ENCODE measurements at regions not wholly inside any gene's neighbourhood (a gene's known extent, or its start where the extent isn't known, plus 50 kb on each side); places are given as distances from the start of the nearest gene placed in this dataset.

DNA sequence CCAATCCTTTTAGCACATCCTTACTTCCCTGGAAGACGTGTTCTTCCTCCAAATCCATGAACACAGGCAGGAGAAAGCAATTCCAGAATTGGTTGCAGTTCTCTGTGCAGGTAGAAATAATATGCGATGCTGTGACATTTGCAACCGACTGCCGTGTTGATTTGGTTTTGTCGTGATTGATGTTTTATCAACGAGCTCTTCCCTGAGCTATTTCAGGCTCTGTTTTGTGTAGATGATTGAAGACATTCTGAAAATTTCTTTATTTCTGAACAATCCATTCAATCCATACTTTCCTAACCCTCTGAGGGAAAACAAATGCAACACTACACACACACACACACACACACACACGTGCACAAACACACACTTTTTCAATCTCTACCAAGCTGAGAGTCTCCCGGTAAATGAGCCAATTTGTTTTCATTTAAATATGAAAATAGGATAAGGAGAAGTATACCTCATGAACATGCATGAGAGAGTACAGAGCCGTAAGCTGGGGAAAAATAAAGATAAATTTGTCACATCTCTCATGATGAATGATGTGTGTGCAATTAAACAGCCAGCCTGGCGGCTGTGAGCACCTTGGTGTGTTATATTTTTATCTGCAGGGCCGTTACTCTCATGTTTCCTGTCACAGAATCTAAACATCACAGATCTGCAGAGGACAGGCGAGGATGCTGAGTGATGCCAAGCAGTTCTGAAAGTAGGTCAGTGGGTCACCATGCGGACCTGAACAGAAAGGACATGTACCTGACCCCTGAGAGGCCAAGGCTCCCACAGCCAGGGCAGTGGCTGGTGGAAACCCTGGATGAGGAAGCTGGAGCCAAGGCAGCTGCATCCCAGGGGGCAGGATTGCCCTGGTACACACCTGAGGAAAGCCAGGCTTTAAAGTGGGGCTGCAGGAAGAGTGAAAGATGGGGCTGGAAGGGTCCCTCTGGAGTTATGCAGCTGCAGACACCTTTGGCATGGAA is 64.8 kb downstream of the PDCL3 start:
- DNase-seq: no peak

DNA sequence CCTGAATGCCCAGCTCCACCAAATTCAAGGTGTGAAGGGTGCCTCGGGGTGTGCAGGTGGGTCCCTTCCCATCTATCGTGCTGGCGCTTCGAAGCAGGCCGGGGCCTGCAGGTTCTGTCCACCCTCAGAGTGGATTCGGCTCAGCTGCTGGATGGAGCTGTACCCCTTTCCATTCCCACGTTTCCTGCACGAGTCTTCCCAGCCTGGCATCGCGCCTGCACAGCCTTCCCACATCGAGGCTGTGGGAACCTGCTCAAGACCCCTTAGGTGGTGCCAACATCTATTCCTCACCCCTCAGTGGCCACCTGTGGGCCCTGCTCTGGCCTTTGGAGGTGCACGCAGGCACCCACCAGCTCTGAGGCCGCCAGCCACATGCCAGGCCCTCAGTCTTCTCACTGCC is 65.7 kb downstream of the PDCL3 start:
- DNase-seq: no peak

DNA sequence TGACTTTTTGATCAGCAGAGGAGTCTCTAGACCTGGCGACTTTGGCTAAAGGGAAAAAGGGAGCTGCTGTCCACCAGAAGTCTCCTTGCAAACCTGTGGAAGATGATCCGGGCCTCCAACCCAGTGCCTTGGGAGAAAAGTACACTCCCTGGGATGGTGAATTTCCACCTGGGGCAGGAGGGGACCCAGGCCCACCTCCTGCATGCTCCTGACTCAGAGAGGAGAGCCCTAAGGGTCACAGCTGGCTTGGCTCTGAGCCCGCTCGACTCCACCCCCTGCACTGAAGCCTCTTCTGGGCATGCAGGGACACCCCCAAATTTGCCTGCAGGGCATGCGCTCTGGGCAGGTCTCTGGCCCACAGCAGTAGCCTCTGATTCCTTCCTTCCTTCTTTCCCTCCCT is 66.5 kb downstream of the PDCL3 start:
- DNase-seq: no peak

DNA sequence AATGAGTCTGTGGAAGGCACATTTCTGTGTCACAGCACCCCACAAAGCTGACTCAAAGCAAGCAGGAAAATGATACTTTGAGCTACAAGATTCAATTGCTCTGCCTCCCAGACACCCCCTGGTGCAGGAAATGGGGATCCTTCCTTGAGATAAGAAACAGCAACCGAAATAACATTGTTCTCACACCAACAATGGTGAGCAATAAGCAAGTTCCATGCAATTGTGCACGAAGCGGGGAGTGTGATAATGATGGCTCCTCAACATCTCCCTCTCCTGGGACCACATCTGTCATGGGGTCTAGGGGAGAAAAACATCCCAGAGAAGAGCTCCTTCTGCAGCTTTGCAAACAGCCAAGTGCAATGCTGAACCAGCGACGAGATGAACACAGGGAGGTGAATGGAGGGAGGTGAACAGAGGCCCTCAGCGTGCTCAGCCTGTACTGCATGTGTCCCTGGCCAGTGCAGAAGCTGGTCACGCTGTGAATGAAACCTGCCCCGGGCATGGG is 67.7 kb downstream of the PDCL3 start:
- no peak for DNase-seq

DNA sequence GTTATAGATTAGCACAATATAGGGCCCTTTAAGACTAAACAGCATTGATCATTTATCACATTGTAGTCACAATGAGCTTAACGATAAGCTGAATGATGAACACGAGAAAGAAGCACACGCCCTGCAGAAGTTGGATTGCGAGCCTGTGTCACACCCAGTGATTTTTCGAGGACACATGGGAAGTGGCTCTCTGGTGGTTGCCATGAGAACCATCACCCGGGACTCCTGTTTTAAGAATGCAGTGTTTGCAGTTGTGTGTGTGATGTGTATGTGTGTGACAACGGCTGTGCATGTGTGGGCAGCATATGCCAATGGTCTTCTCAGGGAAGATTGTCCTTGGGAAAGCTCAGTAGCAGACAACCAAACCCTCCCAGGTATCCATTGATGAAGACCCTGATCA is 69.2 kb downstream of the PDCL3 start:
- no peak for DNase-seq

DNA sequence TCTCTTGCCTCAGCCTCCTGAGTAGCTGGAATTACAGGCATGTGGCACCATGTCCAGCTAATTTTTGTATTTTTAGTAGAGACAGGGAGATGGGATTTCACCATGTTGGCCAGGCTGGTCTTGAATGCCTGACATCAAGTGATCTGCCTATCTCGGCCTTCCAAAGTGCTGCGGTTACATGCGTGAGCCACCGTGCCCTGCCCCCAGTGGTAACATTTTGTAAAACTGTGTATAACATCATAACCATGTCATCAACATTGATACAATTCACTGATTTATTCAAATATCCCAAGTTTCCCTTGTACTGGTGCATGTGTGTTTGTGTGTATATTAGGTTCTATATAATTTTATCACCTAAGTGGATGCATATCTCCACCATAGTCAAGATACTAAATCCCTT is 70.0 kb downstream of the PDCL3 start:
- no peak for DNase-seq

DNA sequence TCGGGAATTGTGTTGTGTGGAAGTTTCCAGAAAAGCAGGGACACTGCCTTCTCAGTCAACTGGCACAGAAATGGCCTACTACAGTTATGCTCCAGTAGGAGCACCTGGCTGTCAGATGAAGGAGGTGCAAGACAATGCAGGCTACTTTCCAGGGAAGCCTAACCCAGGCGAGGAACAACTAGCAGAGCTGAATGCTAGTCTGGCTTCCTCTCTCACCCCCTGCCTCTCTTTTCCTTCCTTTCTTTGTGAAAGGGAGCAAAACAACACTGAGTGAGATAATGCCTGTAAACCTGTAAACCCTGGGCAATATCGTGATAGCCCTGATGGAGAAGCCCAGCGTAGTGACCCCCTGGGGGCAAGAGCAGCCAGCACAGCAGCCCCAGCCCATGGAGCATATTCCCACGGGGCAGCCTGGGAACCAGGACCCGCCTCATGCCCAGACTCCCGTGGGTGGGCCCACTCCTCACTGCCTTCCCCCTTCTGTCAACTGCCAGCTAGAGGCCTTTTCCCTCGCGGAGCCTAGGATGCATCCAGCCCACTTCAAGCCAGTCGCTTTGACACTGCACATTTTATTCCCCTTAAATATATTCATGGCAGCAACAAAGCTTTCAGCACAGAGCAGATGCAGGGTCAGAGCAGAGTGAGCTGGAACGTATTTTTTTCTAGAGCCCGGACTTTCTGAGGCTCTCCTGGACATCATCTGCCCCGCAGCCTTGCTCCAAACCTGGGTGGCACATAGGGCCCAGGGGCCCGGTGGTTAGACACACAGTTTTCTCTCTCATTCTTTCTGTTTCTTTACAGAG is 77.0 kb downstream of the PDCL3 start:
- DNase-seq: no peak

DNA sequence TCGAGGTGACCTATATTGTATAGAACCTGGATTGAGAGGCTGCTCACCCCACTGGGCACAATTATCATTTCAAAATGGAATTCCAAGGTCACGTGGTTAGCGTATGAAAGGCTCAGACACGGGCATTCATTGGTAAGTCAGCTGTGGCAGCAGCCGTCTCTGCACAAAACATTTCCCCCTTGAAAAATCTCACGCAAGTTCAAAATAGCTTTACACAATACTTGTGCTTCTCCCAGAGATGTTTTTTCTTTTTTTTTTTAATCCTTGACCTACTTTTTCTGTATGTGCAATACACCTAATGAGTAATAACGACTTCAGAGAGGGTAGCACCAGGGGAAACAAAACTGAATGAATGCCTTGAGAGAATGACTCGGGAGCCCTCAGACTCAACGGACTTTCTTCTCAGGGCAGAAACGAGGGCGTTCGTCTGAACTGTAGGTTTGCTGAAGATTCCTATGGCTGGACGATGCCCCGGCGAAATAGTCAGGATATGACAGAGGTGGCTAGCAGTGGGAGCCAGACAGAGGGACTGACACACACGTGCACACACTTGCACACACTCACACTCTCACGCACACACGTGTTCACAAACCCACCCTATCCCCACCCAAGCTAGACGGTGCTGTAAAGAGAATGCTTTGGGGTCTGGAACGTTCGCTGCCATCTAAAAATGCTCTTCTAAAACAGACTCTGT is 77.8 kb downstream of the PDCL3 start:
- DNase-seq: no peak

DNA sequence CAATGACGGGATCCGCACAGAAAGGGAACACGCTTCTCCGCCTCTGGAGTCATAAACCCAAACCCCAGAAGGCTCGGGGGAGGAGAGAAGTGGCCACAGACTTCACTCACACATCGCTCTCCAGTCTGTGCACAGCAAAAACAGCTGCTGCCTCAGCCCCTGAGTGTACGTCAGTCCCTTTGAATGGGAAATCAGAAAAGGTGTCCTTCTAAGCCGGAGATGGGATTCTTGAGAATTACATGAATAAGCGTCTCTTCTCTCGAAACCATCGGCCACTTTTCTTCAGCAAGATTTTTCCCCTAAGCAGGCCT is 78.3 kb downstream of the PDCL3 start:
- no peak for DNase-seq

DNA sequence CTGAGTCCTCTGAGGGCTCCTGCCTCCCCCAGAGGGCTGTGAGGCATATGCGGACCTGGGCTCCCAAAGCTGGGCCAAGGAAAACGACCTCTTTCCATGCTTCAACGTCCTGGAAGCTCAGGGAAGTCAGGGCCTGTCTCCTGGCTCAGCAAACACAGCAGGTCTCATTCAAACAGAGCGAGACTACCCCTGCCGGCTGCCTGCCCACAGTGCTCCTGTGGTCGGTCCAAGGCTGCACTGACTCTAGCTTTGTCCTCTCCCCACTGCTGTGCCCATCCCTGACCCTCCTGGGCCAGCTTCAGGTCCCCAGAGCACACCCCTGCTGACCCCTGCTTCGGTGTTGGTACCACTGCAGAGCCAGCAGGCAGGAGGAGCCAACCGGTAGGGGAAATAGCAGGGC is 79.6 kb downstream of the PDCL3 start:
- DNase-seq: no peak

DNA sequence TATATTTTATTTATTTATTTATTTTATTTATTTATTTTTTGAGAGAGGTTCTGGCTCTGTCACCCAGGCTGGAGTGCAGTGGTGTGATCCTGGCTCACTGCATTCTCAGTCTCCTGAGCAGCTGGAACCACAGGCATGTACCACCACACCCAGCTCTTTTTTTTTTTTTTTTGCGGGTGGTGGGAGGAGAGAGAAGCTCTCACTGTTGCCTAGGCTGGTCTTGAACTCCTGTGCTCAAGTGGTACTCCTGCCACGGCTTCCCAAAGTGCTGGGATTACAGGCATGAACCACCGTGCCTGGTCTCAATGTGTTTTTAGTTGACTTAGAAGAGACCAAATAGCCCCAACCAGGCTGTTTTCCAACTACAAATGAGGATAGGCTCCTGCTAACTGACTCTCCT is 80.7 kb downstream of the PDCL3 start:
- no peak for DNase-seq

DNA sequence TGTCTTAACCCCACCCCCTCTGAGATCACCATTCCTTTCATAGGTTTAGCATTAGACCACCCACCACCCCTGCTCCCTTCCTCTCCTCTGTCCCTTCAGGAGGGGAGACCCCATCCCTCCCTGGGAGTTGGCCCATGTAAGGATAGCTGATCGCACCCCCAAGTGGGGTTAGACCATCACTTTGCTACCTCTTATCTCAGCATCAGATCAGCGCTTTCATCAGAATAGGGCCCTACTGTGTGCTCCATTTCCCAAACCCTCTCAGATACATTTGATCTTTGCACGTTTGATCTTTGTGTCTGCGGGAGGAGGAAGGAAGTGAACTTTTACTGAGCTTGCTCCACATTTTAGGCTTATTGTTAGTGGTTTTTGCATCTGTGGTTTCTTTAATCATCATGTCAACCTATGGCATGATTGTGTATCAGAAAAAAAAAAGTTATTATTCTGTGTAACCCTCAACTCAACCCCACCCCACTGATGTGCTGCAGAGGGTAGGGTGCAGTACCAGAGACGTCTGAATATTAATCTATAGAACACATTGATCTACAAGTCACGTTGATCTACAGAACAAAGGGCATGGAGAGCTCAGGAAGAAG is 81.2 kb downstream of the PDCL3 start:
- no peak for DNase-seq

DNA sequence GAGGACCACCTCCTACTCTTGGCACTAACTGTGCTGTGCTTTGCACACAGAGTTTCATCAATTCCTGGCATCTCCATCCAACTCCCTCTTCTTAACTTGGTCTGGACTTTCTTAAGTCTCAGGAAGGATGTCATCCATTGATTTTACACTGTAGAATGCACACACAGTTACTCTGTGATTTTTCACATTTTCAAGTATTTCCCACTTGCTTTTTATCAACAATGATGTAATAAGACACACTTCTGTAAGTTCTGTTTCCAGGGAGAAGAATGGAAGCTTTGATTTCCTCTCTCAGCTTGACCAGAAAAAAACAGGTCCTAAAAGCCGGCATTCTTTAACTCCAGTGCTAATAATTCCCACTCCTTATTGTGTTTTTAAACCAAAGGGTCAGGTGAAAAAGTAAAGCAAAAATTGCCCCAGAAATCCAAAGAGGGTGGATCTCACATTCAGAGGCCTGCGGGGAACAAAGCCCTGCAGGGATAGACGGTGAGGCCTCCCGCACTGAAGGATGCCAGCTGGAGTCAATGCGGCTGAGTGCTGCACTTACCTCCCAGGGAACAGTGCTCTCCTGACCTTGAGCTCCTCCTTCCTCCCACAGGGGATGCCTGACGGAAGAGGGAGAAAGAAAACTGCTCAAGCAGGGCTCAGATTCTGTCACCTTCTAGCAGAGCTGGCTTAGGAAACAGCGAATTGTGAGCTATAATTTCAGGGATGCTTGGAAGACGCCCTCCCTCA is 83.1 kb downstream of the PDCL3 start:
- no peak for DNase-seq

DNA sequence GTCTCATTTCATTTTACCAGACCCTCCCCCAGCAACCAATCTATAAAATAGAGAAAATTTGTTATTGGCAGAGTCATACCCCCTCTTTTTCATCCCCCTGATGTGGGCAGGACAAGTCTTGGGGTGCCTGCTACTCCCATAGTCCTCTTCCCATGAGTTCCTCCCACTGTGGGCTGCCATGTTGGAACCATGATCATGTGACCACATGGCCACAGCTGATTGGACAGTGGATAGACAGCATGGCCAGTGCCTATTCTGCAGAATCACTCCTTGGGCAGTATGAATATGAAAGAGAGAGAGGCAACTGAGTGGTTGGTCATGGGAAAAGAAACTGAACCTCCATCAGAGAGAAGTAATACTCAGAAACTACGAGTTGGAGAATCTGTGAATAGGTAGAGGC is 84.9 kb downstream of the PDCL3 start:
- no peak for DNase-seq

DNA sequence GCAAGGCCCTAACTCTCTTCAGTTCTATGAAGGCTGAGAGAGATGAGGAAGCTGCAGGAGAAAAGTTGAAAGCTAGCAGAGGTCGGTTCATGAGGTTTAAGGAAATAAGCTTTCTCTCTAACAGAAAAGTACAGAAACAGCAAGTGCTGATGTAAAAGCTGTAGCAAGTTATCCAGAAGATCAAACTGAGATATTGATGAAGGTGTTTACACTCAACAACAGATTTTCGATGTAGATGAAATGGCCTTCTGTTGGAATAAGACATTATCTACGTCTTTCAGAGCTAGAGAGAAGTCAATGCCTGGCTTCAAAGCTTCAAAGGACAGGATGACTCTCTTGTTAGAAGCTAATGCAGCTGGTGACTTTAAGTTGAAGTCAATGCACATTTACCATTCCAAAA is 87.4 kb downstream of the PDCL3 start:
- no peak for DNase-seq

DNA sequence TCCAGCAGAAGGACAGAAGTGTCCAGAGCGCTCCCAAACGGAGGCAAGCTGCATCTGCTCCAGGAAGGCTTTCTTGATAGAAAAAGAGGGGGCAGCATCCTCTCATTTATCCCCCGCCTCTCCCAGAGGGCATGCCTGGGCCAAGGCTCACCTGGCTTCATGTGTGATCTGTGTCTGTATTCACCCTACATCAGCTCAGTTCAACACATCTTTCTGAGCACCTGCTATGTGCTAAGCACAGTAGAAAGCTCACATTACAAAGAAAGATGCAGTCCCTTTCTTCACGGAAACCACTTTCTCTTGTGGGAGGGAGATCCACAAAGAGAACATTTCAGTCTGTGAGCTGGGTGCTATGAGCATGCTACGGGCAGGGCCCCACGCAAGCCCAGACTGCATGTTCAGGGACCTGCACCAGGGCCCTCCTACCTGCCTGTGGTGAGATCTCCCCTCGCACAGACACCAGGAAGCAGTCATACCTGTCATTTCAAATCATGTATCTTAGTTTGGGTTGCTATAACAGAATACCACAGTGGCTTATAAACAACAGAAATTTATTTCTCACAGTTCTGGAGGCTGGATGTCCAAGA is 90.7 kb downstream of the PDCL3 start:
- DNase-seq: no peak

DNA sequence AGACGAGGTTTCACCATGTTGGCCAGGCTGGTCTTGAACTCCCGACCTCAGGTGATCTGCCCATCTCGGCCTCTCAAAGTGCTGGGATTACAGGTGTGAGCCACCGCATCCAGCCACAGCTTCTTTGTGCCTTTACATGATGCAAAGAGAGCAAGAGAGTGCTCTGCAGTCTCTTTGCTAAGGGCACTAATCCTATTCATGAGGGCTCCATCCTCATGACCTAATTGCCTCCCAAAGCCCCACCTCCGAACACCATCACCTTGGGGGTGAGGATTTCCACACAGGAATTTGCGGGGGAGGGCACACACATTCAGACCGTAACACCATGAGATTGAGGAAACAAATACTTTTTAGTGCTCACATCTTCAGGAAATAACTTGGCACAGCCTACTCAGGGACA is 91.8 kb downstream of the PDCL3 start:
- no peak for DNase-seq

DNA sequence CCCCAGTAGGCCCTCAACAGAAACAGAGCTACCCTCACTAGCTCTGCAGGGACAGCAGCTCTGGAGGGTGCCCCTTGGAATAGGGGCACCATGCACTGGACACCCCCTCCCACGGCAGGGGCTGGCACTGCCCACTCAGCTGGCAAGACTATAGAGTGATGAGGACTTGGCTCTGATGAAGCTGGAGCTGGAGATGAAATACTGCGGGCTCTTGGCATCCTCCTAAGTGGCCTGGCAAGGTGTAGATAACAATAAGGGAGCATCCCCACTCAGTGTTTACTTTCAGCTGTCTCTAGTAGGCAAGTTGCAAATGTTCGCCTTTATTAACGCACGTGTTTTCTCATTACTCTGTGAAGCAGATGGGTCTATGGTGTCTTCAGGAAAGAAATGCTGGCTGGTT is 92.7 kb downstream of the PDCL3 start:
- no peak for DNase-seq

DNA sequence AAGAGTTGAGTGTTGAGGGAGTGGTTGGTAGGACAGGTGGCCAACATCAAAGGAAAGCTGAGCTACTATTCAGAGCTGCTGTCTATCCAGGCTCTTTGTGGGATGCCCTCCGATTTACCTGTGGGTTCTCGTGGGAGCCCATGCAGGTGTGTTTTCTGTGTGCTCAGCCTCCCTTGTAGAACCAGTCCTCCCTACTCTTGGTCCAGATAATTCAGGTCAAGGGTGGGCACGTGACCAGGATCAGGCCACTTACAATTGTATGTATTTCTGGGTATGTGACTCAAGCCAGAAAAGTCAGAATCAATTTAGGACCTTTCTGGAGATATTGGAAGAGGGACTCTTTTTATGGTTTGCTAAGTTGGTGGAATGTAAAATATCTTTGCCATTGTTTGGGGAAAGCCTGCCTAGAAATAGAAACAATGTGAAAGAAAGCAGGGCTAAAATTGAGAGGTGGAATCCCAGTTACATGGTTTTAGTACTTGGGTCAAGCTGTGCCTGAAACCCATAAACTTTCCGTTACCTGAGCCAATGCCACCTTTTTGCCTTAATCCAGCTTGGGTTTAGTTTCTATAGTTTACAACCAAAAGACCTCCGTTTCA is 93.2 kb downstream of the PDCL3 start:
- no peak for DNase-seq

DNA sequence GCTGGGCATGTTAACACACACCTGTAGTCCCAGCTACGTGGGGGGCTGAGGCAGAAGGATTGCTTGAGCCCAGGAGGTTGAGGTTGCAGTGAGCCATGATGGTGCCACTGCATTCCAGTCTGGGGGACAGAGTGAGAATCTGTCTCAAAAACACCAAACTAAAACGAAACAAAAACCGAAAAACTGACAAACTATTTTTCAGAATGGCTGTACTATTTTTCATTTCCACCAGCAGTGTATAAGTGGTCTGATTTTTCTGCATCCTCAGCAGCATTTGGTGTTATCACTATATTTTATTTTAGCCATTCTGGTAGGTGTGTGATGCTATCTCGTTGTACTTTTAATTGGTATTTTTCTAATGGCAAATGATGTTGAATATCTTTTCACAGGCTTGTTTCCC is 95.2 kb downstream of the PDCL3 start:
- no peak for DNase-seq

DNA sequence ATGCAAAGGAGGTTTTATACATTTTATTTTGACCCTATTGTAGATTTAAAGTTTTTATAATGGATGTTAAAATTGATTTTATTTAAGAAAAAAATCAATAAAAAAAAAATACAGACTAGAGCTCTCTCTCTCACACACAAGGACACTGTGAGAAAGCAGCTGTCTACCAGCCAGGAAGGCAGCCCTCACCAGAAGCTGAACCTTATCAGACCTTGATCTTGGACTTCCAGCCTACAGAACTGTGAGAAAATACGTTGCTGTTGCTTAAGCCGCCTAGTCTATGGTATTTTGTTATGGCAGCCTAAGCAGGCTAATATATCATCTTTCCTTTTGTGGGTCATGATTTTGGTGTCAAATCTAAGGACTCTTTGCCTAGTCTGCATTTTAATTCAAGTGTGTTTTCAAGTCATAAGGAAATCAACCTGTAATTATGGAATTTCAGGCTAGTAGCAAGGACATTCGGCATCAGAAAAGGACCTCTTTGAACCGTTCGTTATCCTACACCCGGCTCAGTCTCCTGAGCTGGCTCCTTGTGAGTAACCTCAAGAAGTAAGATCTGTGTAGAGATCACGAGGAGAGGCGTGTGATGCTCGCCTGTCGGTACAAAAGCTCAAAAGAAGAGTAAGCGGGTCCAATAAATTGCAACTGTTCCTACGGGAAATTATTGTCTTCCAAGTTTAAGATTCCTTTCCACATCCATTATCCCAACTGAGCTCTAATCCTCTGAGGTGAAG is 98.2 kb downstream of the PDCL3 start:
- no peak for DNase-seq
